H9 (cell line): ENCODE measurements at regions not wholly inside any gene's neighbourhood (a gene's known extent, or its start where the extent isn't known, plus 50 kb on each side); places are given as distances from the start of the nearest gene placed in this dataset.

Experiments
- DNase-seq: peaks from one replicate; pipeline ENCODE4 v3.0.0-alpha.2; 2017
- H2AFZ ChIP-seq: one replicate; pipeline ENCODE4 v1.6.1; 2013; ENCODE audit warnings: mild to moderate bottlenecking, low read length, control low read depth, moderate library complexity
- H2AK5ac ChIP-seq: 2 replicates; pipeline ENCODE4 v1.6.1; 2013; ENCODE audit warnings: low read length, control low read depth, mixed read lengths; ENCODE audit not compliant: insufficient read length
- H2BK120ac ChIP-seq: one replicate; pipeline ENCODE4 v1.6.1; 2013; ENCODE audit warnings: low read depth, mild to moderate bottlenecking, low read length, control low read depth, inconsistent platforms; ENCODE audit not compliant: poor library complexity, severe bottlenecking
- H2BK12ac ChIP-seq: 2 replicates; pipeline ENCODE4 v1.6.1; 2013; ENCODE audit warnings: low read length, control low read depth, mixed read lengths, low read depth; ENCODE audit not compliant: insufficient read length
- H2BK15ac ChIP-seq: 2 replicates; pipeline ENCODE4 v1.6.1; 2013; ENCODE audit warnings: low read depth, low read length, control low read depth
- H2BK20ac ChIP-seq: one replicate; pipeline ENCODE4 v1.6.1; 2013; ENCODE audit warnings: low read depth, mild to moderate bottlenecking, low read length, control low read depth, inconsistent platforms; ENCODE audit not compliant: poor library complexity, severe bottlenecking
- H2BK5ac ChIP-seq: 2 replicates; pipeline ENCODE4 v1.6.1; 2013; ENCODE audit warnings: low read length, control low read depth, mixed read lengths; ENCODE audit not compliant: insufficient read length
- H3K14ac ChIP-seq: 2 replicates; pipeline ENCODE4 v1.6.1; 2013; ENCODE audit warnings: low read length, control low read depth; ENCODE audit not compliant: insufficient read depth
- H3K18ac ChIP-seq: 2 replicates; pipeline ENCODE4 v1.6.1; 2013; ENCODE audit warnings: low read depth, mild to moderate bottlenecking, mixed read lengths, low read length, control low read depth; ENCODE audit not compliant: insufficient read length
- H3K23ac ChIP-seq: 2 replicates; pipeline ENCODE4 v1.6.1; 2013; ENCODE audit warnings: low read length, control low read depth, mixed read lengths, low read depth; ENCODE audit not compliant: insufficient read length
- H3K23me2 ChIP-seq: 2 replicates; pipeline ENCODE4 v1.6.1; 2013; ENCODE audit warnings: low read depth, mild to moderate bottlenecking, mixed read lengths, low read length, control low read depth; ENCODE audit not compliant: insufficient read length, poor library complexity, severe bottlenecking
- H3K27ac ChIP-seq: 2 replicates; pipeline ENCODE4 v1.5.1; 2013; ENCODE audit warnings: low read length, control low read depth, mixed read lengths, low read depth; ENCODE audit not compliant: insufficient read length
- H3K27me3 ChIP-seq: 2 replicates; pipeline ENCODE4 v1.6.1; 2013; ENCODE audit warnings: low read length, control low read depth, inconsistent platforms; ENCODE audit not compliant: insufficient read depth
- H3K4ac ChIP-seq: 2 replicates; pipeline ENCODE4 v1.6.1; 2013; ENCODE audit warnings: low read depth, mild to moderate bottlenecking, control low read depth, inconsistent platforms, low read length, moderate library complexity
- H3K4me1 ChIP-seq: 2 replicates; pipeline ENCODE4 v1.6.1; 2013; ENCODE audit warnings: low read length, control low read depth, inconsistent platforms; ENCODE audit not compliant: insufficient read depth
- H3K4me2 ChIP-seq: 2 replicates; pipeline ENCODE4 v1.6.1; 2013; ENCODE audit warnings: low read length, control low read depth, mixed read lengths; ENCODE audit not compliant: insufficient read length, insufficient read depth
- H3K56ac ChIP-seq: 2 replicates; pipeline ENCODE4 v1.6.1; 2013; ENCODE audit warnings: low read depth, mild to moderate bottlenecking, mixed read lengths, low read length, control low read depth; ENCODE audit not compliant: insufficient read length
- H3K79me1 ChIP-seq: 2 replicates; pipeline ENCODE4 v1.6.1; 2013; ENCODE audit warnings: low read depth, mild to moderate bottlenecking, moderate library complexity, low read length, control low read depth, inconsistent platforms; ENCODE audit not compliant: insufficient read depth, poor library complexity, severe bottlenecking
- H3K79me2 ChIP-seq: 2 replicates; pipeline ENCODE4 v1.6.1; 2013; ENCODE audit warnings: low read length, control low read depth, inconsistent platforms; ENCODE audit not compliant: insufficient read depth
- H3K9ac ChIP-seq: 2 replicates; pipeline ENCODE4 v1.6.1; 2013; ENCODE audit warnings: low read length, control low read depth, mixed read lengths; ENCODE audit not compliant: insufficient read length; ENCODE audit errors: extremely low read depth
- H3K9me3 ChIP-seq: one replicate; pipeline ENCODE4 v1.6.1; 2013; ENCODE audit warnings: low read depth, low read length, inconsistent platforms; ENCODE audit not compliant: control insufficient read depth
- H3T11ph ChIP-seq: one replicate; pipeline ENCODE4 v1.6.1; 2013; ENCODE audit warnings: mild to moderate bottlenecking, low read length, control low read depth, inconsistent platforms
- H4K20me1 ChIP-seq: one replicate; pipeline ENCODE4 v1.6.1; 2013; ENCODE audit not compliant: control insufficient read depth, insufficient read length, insufficient read depth
- H4K5ac ChIP-seq: 2 replicates; pipeline ENCODE4 v1.6.1; 2013; ENCODE audit warnings: low read depth, mild to moderate bottlenecking, mixed read lengths, low read length, control low read depth; ENCODE audit not compliant: insufficient read length
- H4K8ac ChIP-seq: replicated peaks from 2 replicates; pipeline ENCODE4 v1.6.1; 2013; ENCODE audit warnings: low read length, control low read depth, mixed read lengths, low read depth; ENCODE audit not compliant: insufficient read length
- H4K91ac ChIP-seq: 2 replicates; pipeline ENCODE4 v1.6.1; 2013; ENCODE audit warnings: low read depth, mild to moderate bottlenecking, moderate library complexity, mixed read lengths, low read length, control low read depth; ENCODE audit not compliant: insufficient read length
- H3K27ac Mint-ChIP-seq, 3 experiments: 2 replicates in 2 of 3; 3 replicates in 1 of 3; pipeline ENCODE4 v1.8.0; 2020 to 2021; ENCODE audit warnings: mixed read lengths in 3 of 3, mild to moderate bottlenecking in 1 of 3, moderate library complexity in 1 of 3
- H3K27me3 Mint-ChIP-seq: 2 replicates; pipeline ENCODE4 v1.8.0; 2021; ENCODE audit warnings: low read depth, mild to moderate bottlenecking, moderate library complexity, mixed read lengths
- H3K36me3 Mint-ChIP-seq, 3 experiments: 2 replicates in 2 of 3; 3 replicates in 1 of 3; pipeline ENCODE4 v1.8.0; 2020 to 2021; ENCODE audit warnings: low read depth in 3 of 3, mixed read lengths in 3 of 3; ENCODE audit not compliant: insufficient read depth in 1 of 3
- H3K4me1 Mint-ChIP-seq, 2 experiments: 2 replicates each; pipeline ENCODE4 v1.8.0; 2020; ENCODE audit warnings: mixed read lengths in 2 of 2
- H3K4me3 Mint-ChIP-seq, 2 experiments: 2 replicates in 1 of 2; 3 replicates in 1 of 2; pipeline ENCODE4 v1.8.0; 2020 to 2021; ENCODE audit warnings: mild to moderate bottlenecking in 2 of 2, mixed read lengths in 2 of 2, moderate library complexity in 1 of 2
- H3K9me3 Mint-ChIP-seq, 2 experiments: 2 replicates in 1 of 2; 3 replicates in 1 of 2; pipeline ENCODE4 v1.8.0; 2020; ENCODE audit warnings: mild to moderate bottlenecking in 2 of 2, mixed read lengths in 2 of 2, moderate library complexity in 1 of 2
- WGBS: extraction: QIAGEN DNeasy Blood & Tissue Kit; methylation state at CpG from one replicate; pipeline ENCODE4 v1.1.7; 2013; ENCODE audit warnings: missing lambda C conversion rate, low lambda C conversion rate, mixed read lengths; ENCODE audit not compliant: insufficient read length; ENCODE audit errors: extremely low coverage; 5-methylcytosine and 5-hydroxymethylcytosine counted together
- TF ChIP-seq, protein P1 (sequence below): fragments of 200-600 bp; sonication (generic); conservative IDR thresholded peaks from 3 replicates; pipeline ENCODE4 v1.8.0; 2021; ENCODE audit warnings: antibody characterized with exemption, mild to moderate bottlenecking

DNA sequence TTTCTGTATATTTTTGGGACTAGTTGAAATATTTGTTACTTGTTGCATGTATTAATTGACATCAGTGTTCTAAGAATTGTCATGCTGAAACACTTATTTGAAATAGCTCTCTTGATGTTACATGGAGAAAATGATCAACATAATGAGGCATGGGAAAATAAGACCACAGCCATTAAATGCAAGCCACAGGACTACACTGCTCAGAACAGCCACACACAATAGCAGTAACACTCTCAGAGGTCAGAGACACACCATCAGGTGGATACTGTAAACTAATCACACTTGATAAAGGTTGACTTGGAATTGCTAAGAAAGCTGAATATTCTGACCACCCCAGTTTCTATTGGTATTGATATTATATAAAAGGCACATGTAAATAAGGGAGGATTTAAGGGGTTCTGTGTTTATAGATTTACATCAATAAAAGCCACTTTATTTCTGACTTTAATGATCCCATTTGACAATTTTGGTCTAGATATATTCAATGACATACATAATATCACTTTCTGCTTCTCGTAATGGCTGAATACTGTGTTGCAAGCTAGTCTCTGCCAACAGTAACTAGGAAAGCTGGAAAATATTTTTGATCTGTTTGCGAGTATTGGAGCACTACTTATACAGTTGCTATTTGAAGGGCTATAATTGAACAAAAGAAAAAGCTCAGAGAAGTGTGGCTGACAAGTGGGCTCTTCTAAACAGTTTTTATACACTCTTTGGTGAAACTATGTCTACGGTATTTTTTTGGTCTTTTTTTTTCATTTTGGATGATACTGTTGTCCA lies 876.5 kb upstream of the INTU start:
- no peaks in the 10 kb centered on the region for H3K79me1 ChIP-seq
- peak overlapping the region in 1 of 3 experiments; percentile 70; a peak in 1 of 7 replicates for H3K27ac Mint-ChIP-seq

More for the DNA sequence above, 876.5 kb upstream of the INTU start:
- H3K36me3 Mint-ChIP-seq, result no peaks in the 10 kb centered on the region
- Histone ChIP-seq H3K56ac (no peak overlapping the region), H4K20me1 (no peaks in the 10 kb centered on the region), H3K9me3 (no peaks in the 10 kb centered on the region), H2BK5ac (no peak overlapping the region), H3K4ac (no peak overlapping the region), H2BK12ac (no peak overlapping the region), H3K23me2 (no peaks in the 10 kb centered on the region), H3T11ph (no peak overlapping the region), H4K91ac (no peak overlapping the region), H2AFZ (no peak overlapping the region), H3K23ac (no peak overlapping the region), H4K8ac (no peak overlapping the region), H3K4me1 (no peaks in the 10 kb centered on the region), H3K79me2 (no peaks in the 10 kb centered on the region), H4K5ac (no peak overlapping the region), H2BK120ac (no peak overlapping the region), H3K27ac (no peak overlapping the region), H2AK5ac (no peak overlapping the region), H3K4me2 (no peak overlapping the region), H2BK15ac (no peak overlapping the region), H3K27me3 (no peaks in the 10 kb centered on the region), H2BK20ac (no peak overlapping the region), H3K14ac (no peak overlapping the region), H3K9ac (no peak overlapping the region), H3K18ac (no peak overlapping the region)
- WGBS, result no CpG with 5 or more reads among the region's 3 CpGs
- no peaks in the 10 kb centered on the region for H3K4me1 Mint-ChIP-seq
- H3K9me3 Mint-ChIP-seq, result no peaks in the 10 kb centered on the region
- TF ChIP-seq, protein P1, sequence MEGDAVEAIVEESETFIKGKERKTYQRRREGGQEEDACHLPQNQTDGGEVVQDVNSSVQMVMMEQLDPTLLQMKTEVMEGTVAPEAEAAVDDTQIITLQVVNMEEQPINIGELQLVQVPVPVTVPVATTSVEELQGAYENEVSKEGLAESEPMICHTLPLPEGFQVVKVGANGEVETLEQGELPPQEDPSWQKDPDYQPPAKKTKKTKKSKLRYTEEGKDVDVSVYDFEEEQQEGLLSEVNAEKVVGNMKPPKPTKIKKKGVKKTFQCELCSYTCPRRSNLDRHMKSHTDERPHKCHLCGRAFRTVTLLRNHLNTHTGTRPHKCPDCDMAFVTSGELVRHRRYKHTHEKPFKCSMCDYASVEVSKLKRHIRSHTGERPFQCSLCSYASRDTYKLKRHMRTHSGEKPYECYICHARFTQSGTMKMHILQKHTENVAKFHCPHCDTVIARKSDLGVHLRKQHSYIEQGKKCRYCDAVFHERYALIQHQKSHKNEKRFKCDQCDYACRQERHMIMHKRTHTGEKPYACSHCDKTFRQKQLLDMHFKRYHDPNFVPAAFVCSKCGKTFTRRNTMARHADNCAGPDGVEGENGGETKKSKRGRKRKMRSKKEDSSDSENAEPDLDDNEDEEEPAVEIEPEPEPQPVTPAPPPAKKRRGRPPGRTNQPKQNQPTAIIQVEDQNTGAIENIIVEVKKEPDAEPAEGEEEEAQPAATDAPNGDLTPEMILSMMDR, result no peak
- DNase-seq, result no peak
- no peak overlapping the region for H3K4me3 Mint-ChIP-seq
- no peaks in the 10 kb centered on the region for H3K27me3 Mint-ChIP-seq
